GM18951 (cell line): ENCODE measurements at regions not wholly inside any gene's neighbourhood (a gene's known extent, or its start where the extent isn't known, plus 50 kb on each side); places are given as distances from the start of the nearest gene placed in this dataset.

Source experiments
- POLR2A ChIP-seq: IDR thresholded peaks from 4 replicates; pipeline ENCODE4 v1.6.1; 2011; ENCODE audit warnings: mild to moderate bottlenecking; ENCODE audit not compliant: insufficient read length, insufficient read depth; ENCODE audit errors: extremely low read depth
- in situ Hi-C: fragments of 300-500 bp; cut with MboI; formaldehyde crosslinking; loops from one replicate; pipeline ENCODE4 v1.12.0; 2022; ENCODE audit warnings: low sequenced_read_pairs, mixed read lengths, inconsistent platforms; ENCODE audit not compliant: unreplicated experiment

- no peak for TF ChIP-seq POLR2A
- in situ Hi-C loops, result no loop called here
These were observed 993.0 kb upstream of the LCORL start for GRCh38 chr4:19014594-19014993.

- in situ Hi-C loops, result no loop called here
- TF ChIP-seq POLR2A, result no peak
These were observed 989.2 kb upstream of the LCORL start for GRCh38 chr4:19010761-19011160.

- in situ Hi-C loops, result no loop called here
- no peak for TF ChIP-seq POLR2A
These were observed 988.3 kb upstream of the LCORL start for GRCh38 chr4:19009881-19010280.

- in situ Hi-C loops, result no loop called here
- no peak for TF ChIP-seq POLR2A
These were observed 983.7 kb upstream of the LCORL start for GRCh38 chr4:19005211-19005610.

GRCh38 chr4:19002170-19002569 is 980.6 kb upstream of the LCORL start:
- in situ Hi-C loops, result no loop called here
- TF ChIP-seq POLR2A, result no peak

- TF ChIP-seq POLR2A, result no peak
- in situ Hi-C loops, result no loop called here
These were observed 978.0 kb upstream of the LCORL start for GRCh38 chr4:18999595-18999994.

- TF ChIP-seq POLR2A, result no peak
- in situ Hi-C loops, result no loop called here
These were observed 959.7 kb upstream of the LCORL start for GRCh38 chr4:18981234-18981615.

GRCh38 chr4:18980516-18981233 is 959.1 kb upstream of the LCORL start:
- in situ Hi-C loops, result no loop called here
- TF ChIP-seq POLR2A, result no peak

- in situ Hi-C loops, result no loop called here
- no peak for TF ChIP-seq POLR2A
These were observed 955.3 kb upstream of the LCORL start for GRCh38 chr4:18976884-18977283.

GRCh38 chr4:18975916-18976808 is 954.6 kb upstream of the LCORL start:
- no peak for TF ChIP-seq POLR2A
- in situ Hi-C loops, result no loop called here

- in situ Hi-C loops, result no loop called here
- no peak for TF ChIP-seq POLR2A
These were observed 951.7 kb upstream of the LCORL start for GRCh38 chr4:18973296-18973695.

GRCh38 chr4:18961879-18962278 is 940.3 kb upstream of the LCORL start:
- in situ Hi-C loops, result no loop called here
- TF ChIP-seq POLR2A, result no peak

GRCh38 chr4:18961266-18961665 is 939.7 kb upstream of the LCORL start:
- in situ Hi-C loops, result no loop called here
- TF ChIP-seq POLR2A, result no peak

- TF ChIP-seq POLR2A, result no peak
- in situ Hi-C loops, result no loop called here
These were observed 936.2 kb upstream of the LCORL start for GRCh38 chr4:18957716-18958115.

GRCh38 chr4:18954538-18954937 is 933.0 kb upstream of the LCORL start:
- TF ChIP-seq POLR2A, result no peak
- in situ Hi-C loops, result no loop called here
